ENCODE measurements at regions not wholly inside any gene's neighbourhood (a gene's known extent, or its start where the extent isn't known, plus 50 kb on each side); places are given as distances from the start of the nearest gene placed in this dataset.
A peak's percentile ranks its signal among the peaks of the same experiment; 100 is the strongest.

DNA sequence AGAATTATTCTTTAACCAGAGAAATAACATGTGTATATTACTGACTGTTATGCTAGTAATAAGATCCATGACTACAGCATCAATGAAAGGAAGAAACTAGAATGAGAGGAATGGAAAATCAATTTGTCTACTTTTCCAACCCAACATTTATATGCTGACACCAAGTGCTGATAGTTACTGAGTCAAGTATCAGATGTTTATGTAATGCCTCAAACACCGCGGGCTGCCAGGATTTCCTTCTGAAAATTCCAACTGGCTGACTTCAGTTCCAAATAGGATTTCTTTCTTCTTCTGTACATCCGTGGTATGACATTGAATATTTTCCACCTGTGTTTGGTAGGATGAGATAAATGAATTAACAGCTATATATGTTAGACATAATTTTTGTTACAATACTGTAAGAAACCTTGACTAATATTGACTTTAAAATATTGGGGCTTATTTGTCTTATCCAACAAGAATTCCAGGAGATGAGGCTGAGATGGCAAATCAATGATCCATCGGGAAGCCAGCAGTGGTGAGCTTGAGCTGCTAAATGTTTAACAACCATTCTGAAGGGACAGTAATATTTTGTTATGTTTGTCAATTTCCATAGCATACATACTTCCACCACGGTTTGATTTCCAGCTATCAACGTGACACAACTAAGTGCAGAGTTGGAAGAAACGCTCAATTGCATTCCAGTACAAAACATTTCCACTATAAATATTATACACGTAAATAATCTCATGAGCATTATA lies 435.2 kb upstream of the AUTS2 start:
- intact Hi-C loops (cut with DNase I): no loop called here
- no peak for ATAC-seq (ENCODE audit: poor library complexity)
- DNase-seq: no peak

- DNase-seq (no peak), ATAC-seq (ENCODE audit: poor library complexity) (no peak)
- intact Hi-C loops (cut with DNase I): no loop called here
These were observed 431.2 kb upstream of the AUTS2 start for GRCh38 chr7:69166979-69167516.

- DNase-seq (no peak), ATAC-seq (ENCODE audit: poor library complexity) (no peak)
- intact Hi-C loops (cut with DNase I): no loop called here
These were observed 428.9 kb upstream of the AUTS2 start for GRCh38 chr7:69169386-69169785.

- no peak for DNase-seq
These were observed 425.8 kb upstream of the AUTS2 start for GRCh38 chr7:69172357-69173077.

GRCh38 chr7:69173341-69173740 lies 424.9 kb upstream of the AUTS2 start:
- DNase-seq (no peak), ATAC-seq (ENCODE audit: poor library complexity) (no peak)
- intact Hi-C loops (cut with DNase I): no loop called here

More at GRCh38 chr7:69172357-69173077, 425.8 kb upstream of the AUTS2 start:
- intact Hi-C loops (cut with DNase I): no loop called here
- peak; percentile 53 for ATAC-seq (ENCODE audit: poor library complexity)

- no peak for DNase-seq
- no peak for ATAC-seq (ENCODE audit: poor library complexity)
- intact Hi-C loops (cut with DNase I): no loop called here
These were observed 424.4 kb upstream of the AUTS2 start for GRCh38 chr7:69173846-69174245.

GRCh38 chr7:69176841-69177240 lies 421.4 kb upstream of the AUTS2 start:
- DNase-seq (no peak), ATAC-seq (ENCODE audit: poor library complexity) (no peak)
- intact Hi-C loops (cut with DNase I): no loop called here

- DNase-seq (no peak), ATAC-seq (ENCODE audit: poor library complexity) (peak; percentile 95)
- intact Hi-C loops (cut with DNase I): no loop called here
These were observed 420.8 kb upstream of the AUTS2 start for GRCh38 chr7:69177461-69177861.

GRCh38 chr7:69177941-69178494 lies 420.3 kb upstream of the AUTS2 start:
- intact Hi-C loops (cut with DNase I): no loop called here
- DNase-seq (no peak), ATAC-seq (ENCODE audit: poor library complexity) (peak; percentile 80)

GRCh38 chr7:69180662-69181061 lies 417.6 kb upstream of the AUTS2 start:
- intact Hi-C loops (cut with DNase I): no loop called here

DNA sequence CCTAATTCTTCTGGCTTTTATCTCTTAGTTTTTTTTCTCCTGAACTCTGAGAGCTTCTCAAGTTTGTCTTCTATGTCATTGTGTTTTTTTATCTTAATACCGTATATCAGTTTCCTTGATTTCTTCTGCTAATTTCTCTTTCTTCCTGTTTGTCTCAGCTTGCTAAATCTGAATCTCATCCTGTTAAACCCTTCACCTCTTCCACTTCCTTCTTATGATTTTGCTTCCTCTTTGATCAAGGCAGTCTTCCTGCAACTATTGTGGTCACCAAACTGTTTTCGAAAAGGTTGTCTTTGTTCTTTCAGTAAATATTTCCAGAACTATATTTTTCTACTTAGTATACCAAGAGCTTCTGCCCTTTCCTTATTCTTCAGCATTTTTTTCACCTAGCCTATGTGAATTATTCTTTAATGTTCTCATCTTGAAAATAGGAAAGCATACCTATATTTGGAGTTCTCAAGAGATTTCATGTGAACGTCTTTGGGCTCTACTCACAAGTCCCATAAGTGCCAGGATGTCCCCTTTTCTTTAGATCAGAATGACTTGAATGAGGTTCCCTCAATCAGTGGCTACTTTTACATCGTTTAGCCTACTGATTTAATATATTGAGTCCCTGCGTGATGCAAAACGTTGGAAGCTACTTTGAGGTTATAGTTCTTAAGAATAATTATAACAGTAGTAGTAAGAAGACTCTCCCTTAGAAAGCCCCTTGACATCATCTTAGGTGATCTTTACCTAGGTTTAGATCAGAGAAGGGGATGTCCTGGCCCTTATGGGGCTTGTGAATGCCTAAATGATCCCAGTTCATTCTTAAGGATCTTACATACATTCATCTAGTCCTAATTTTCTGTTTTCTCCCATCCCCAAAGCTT lies 415.4 kb upstream of the AUTS2 start:
- no peak for ATAC-seq (ENCODE audit: poor library complexity)
- intact Hi-C loops (cut with DNase I): no loop called here
- no peak for DNase-seq

More at GRCh38 chr7:69180662-69181061, 417.6 kb upstream of the AUTS2 start:
- no peak for DNase-seq
- ATAC-seq (ENCODE audit: poor library complexity): no peak

DNA sequence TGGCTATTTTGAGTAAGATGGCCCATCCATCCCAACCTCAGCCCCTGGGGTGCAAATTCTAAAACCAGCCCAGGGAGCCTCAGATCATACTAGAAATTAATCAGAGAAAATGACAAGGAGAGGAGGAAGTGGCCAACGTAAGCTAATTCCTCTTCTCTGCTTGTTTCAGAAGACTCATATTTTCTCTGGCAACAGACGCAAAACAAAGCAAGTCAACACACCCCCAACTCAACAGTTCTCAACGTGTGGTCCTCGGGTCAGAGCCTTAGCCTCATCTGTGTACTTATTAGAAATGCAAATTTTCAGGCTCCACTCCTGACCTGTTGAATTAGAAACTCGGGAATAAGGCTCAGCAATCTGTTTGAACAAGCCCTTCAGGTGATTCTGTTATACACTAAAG lies 413.9 kb upstream of the AUTS2 start:
- intact Hi-C loops (cut with DNase I): no loop called here
- ATAC-seq (ENCODE audit: poor library complexity): no peak
- DNase-seq: no peak

DNA sequence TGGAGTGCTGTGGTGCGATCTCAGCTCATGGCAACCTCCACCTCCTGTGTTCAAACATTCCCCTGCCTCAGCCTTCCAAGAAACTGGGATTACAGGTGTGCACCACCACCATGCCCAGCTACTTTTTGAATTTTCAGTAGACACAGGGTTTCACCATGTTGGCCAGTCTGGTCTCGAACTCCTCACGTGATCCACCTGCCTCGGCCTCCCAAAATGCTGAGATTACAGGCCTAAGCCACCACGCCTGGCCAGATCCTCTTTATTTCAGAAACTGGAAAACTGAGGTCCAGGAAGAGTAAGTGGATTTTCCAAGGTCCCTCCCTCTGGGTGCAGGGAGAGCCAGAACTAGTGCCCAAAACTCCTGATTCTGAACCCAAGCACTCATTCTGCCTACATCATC lies 413.1 kb upstream of the AUTS2 start:
- DNase-seq (no peak), ATAC-seq (ENCODE audit: poor library complexity) (no peak)
- intact Hi-C loops (cut with DNase I): no loop called here

DNA sequence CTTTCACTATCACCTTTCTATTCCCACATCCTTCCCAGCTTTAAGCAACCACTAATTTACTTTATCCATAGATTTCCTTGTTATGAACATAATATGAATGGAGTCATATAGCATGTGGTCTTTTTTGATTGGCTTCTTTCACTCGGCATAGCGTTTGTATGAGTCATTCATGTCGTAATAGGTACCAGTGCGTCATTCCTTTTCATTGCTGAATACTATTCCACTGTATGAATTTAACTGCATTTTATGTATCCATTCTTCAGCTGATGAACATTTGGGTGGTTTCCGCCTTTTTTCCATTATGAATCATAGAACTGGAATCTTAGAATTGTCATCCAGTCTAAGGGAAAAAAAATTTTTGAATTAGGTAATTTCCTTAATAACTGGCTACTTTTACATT lies 411.3 kb upstream of the AUTS2 start:
- intact Hi-C loops (cut with DNase I): no loop called here
- DNase-seq (no peak), ATAC-seq (ENCODE audit: poor library complexity) (no peak)

GRCh38 chr7:69187824-69188333 lies 410.4 kb upstream of the AUTS2 start:
- DNase-seq (no peak), ATAC-seq (ENCODE audit: poor library complexity) (no peak)
- intact Hi-C loops (cut with DNase I): no loop called here

DNA sequence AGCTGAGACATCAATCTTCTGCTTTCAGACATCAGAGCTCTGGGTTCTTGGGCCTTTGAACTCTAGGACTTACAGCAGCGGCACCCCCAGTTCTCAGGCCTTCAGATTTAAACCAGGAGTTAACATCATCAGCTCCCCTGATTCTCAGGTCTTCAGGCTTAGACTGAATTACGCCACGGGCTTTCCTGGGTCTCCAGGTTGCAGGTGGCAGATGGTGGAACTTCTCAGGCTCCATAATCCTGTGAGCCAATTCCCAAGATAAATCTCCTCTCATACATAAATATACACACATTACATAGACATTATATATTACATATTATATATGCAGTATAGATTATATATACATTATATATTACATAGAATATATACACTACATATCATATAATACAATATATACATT lies 408.9 kb upstream of the AUTS2 start:
- DNase-seq: no peak
- no peak for ATAC-seq (ENCODE audit: poor library complexity)
- intact Hi-C loops (cut with DNase I): no loop called here

DNA sequence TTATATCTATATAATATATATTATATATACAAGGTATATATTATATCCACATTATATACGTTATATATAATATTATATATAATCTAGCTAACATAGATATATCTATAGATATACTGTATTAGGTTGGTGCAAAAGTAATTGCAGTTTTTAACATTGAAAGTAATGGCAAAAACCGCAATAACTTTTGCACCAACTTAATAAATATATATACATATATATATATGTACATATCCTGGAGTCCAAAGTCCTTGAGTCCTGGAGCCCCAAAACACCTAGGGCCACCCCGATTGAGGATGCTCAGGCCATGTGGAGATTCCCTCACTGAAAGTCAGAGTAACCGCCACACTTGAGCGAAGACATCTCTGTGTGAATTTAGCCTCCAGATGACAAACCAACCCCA lies 408.2 kb upstream of the AUTS2 start:
- ATAC-seq (ENCODE audit: poor library complexity) (no peak), DNase-seq (no peak)
- intact Hi-C loops (cut with DNase I): no loop called here

DNA sequence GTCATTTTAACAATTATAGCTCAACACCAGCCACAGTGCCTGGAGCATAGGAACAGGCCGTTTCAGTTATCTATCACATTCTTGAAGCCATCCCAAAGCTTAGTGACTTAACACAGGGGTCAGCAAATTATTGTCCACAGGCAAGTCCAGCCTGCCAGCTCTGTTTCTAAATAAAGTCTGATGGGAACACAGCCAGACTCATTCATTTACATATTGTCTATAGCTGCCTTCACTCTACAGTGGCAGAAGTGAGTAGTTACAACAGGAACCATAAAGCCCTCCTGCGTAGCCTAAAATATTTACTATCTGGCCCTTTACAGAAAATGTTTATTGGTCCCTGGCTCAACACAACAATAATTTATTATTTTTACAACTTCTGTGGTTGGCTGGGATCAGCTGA lies 407.5 kb upstream of the AUTS2 start:
- DNase-seq (no peak), ATAC-seq (ENCODE audit: poor library complexity) (peak; percentile 71)
- intact Hi-C loops (cut with DNase I): no loop called here

GRCh38 chr7:69192134-69192533 lies 406.1 kb upstream of the AUTS2 start:
- DNase-seq (no peak), ATAC-seq (ENCODE audit: poor library complexity) (no peak)
- intact Hi-C loops (cut with DNase I): no loop called here

All from Right ventricle myocardium superior (tissue), 1 donor.